ENCODE measurements at regions not wholly inside any gene's neighbourhood (a gene's known extent, or its start where the extent isn't known, plus 50 kb on each side); places are given as distances from the start of the nearest gene placed in this dataset.

DNA sequence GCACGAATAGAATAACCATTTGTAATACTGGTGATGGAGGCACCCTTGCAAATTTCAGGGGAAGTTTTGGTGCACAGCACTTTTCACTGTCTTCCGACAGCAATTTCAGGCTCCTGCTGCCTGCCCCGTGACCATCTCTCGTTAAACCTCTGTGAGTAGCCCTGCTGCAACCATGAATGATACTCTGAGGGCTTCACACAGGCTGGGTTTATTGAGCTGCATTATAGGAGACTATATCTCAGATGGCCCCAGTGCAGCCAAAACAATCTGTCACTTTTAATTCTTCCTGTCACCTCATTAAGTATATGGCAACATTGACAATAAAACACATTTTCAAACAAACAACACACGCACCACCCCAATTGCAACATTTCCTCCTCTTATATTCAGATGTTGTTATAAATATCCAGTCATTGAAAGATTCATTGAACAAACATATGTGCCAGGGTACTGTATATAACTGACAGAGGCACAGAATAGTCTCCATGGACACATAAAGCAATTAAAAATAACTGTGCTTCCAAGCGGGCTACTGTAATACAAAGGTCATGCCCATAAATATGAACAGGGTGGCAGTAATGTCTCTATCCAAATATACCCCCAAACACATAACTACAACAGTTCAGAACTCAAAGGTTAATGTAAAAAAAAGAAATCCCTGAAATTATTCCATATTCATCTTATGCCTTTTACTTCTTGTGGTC, 477.0 kb downstream of the GBA3 start:
- no peak for DNase-seq (ENCODE audit: low read depth in 2 of 2)

DNA sequence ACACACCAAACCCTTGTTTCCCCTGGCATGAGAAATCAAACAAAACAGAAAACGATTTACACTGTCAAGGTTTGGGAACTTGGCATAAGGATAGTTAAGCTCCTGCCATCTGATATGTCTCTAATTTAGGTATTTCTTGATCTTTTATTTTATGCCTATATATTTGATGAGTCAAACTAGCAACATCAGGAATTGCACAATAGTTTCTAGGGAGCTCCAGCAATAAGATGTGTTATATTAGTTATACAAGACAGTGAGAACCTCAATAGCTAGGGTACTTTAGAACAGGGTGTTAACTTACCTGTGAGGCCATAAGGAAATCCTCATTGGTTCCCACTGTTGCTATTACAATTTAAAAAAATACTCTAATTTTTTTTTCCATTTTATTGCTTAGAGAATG, 474.2 kb downstream of the GBA3 start:
- DNase-seq (ENCODE audit: low read depth in 2 of 2) = no peak

DNA sequence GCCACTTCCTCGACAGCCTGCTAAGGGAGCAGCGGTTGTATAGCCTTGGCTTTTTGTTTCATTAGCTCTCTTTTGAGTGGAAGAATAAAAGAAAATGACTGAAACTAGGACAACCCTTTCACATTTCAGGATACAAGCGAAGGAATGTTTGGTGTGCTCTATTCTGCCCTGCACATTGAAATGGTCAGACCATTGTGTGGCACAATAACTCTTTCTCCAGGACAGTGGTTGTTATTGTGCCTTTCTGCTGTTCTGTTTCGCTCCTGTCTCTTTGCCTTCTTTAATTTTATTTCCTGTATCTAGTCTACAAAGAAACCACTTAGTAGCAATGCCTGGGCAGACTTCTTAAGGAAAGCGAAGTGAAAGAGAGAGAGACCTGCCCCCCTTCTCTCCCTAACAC, 473.7 kb downstream of the GBA3 start:
- DNase-seq (ENCODE audit: low read depth in 2 of 2) = no peak

DNA sequence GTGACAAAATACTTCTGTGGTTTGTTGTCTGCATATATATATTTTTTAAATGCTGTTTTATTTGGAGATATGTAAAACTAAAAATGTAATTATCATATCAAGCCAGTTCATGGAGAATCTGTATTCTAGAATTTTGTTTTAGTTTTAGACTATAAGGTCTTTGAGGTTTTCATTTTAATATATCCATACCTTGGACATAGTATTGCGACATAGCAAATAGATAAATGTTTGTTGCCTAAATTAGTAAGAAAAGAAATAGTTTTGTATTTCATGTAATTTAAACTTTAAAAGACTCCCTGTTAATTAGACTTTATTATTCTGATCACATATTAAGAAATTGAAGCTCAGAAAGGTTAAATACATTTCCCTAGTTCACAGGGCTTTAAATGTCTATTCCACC, 472.9 kb downstream of the GBA3 start:
- no peak for DNase-seq (ENCODE audit: low read depth in 2 of 2)

DNA sequence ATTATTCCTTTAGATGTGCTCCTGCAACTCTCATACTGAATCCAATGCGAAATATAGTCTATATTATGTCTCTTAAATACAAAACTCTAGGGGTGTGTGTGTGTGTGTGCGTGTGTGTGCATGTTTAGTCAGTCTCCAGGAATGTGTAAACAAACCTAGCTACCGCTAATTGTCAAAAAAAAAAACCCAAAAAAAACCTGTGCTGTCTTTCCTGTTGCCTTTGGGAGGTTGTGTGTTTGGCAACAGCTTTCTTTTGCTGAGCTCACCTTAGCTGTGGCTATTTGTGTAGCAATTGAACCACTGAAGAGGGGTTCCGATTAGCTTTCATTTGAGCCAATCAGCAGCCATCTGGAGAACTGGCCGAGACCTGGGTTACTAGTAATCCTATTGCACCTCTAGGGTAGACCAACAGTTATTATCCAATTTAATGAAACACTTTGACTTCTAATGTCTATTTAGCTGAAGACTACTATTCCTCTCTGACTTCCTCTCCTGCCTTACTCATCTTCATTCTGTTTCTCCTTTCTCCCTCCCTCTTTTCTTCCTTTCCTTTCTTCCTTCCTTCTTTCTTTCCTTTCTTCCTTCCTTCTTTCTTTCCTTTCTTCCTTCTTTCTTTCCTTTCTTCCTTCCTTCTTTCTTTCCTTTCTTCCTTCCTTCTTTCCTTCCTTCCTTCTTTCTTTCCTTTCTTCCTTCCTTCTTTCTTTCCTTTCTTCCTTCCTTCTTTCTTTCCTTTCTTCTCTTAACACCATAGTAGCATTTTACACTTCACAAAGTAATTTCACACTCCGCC, 471.1 kb downstream of the GBA3 start:
- no peak for DNase-seq (ENCODE audit: low read depth in 2 of 2)

GRCh38 chr4:23162275-23162674, 469.5 kb downstream of the GBA3 start:
- DNase-seq (ENCODE audit: low read depth in 2 of 2) = no peak

GRCh38 chr4:23161787-23162186, 469.1 kb downstream of the GBA3 start:
- no peak for DNase-seq (ENCODE audit: low read depth in 2 of 2)

DNA sequence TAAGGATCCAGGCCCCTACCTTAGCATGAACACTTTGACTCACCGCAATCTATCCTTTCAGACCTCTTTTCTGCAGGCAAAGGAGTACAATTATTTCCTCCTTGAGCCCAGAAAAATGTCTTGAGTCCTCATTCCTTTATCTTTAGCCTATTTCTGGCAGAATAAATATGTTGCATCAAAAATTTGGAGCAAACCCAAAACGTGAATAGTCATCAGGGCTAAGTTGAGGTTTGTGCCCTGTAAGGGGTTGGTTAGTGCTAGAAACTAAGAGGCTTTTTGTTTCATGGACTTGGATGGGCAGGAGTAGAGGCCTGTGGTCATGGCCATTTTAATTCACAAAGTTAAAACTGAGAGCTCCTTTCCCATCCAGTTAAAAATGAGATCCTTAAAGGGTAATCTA, 460.3 kb downstream of the GBA3 start:
- DNase-seq (ENCODE audit: low read depth in 2 of 2) = no peak

DNA sequence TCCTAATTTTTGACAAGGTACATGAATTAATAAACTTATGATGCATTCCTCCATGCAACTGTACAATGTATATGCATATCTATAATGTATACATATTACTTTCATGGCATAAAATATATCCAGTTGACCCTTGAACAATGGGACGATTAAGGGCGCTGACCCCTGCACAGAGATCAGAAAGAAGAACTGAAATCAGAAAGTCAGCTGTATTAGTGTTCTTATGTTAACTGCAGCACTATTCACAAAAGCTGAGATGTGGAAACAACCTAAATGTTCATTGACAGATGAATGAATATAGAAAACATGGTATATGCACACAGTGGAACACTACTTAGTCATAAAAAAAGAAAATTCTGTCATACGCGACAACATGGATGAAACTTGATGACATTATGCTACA, 457.1 kb downstream of the GBA3 start:
- DNase-seq (ENCODE audit: low read depth in 2 of 2) = no peak

- no peak for DNase-seq (ENCODE audit: low read depth in 2 of 2)
These were observed 452.0 kb downstream of the GBA3 start for GRCh38 chr4:23144707-23145106.

- DNase-seq (ENCODE audit: low read depth in 2 of 2) = no peak
These were observed 443.3 kb downstream of the GBA3 start for GRCh38 chr4:23135792-23136645.

- DNase-seq (ENCODE audit: low read depth in 2 of 2) = no peak
These were observed 441.6 kb downstream of the GBA3 start for GRCh38 chr4:23134331-23134730.

GRCh38 chr4:23130845-23131244, 438.1 kb downstream of the GBA3 start:
- no peak for DNase-seq (ENCODE audit: low read depth in 2 of 2)

DNA sequence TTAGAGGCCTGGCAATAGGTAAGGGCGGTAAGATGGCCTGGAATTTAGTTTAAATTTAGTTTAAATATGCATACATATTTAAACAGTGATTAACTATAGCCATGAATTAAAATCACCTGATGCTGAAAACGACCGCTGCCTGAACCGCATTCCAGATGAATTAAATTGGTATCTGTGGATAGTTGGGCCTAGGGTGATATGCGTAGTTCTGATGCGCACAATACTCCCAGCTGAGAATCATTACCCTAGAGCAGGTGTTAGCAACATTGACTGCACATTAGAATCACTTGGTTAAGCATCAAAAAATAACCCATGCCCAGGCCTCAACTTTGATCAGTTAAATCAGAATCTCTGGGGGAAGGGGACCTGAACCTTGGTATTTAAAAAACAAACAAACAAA, 432.4 kb downstream of the GBA3 start:
- no peak for DNase-seq (ENCODE audit: low read depth in 2 of 2)

DNA sequence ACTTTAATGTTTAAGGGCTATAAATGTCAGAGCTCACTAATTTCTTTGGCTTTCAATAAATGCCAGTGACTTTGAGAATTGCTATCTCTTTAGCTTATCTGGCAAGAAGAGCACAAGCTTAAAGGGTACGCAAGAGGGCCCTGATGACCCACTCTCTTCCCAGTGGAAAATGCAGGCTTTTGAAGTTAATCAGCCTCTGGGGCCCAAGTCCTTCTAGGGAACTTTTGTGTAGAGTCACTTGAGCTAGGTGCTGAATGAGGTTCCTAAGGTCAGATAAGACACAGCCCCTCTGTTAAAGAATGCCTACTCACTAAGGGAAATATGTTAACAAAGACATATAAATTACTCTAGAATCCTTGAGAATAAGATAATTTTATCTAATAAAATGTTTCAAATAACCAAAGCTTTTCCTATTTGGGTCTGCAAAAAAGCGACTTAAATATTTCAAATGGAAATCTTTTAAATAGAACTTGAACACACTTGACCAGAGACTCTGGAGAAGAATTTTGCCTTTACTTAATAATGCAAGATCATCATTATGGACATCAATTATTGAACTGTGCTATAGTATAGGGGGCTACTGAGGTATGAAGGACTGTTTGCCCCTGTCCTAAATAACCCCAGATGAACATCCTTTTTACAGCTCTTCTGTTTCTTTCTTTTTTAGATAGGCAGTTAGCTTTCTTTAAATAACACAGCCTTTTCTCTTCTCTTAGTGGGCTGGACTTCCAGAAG, 430.1 kb downstream of the GBA3 start:
- no peak for DNase-seq (ENCODE audit: low read depth in 2 of 2)

DNA sequence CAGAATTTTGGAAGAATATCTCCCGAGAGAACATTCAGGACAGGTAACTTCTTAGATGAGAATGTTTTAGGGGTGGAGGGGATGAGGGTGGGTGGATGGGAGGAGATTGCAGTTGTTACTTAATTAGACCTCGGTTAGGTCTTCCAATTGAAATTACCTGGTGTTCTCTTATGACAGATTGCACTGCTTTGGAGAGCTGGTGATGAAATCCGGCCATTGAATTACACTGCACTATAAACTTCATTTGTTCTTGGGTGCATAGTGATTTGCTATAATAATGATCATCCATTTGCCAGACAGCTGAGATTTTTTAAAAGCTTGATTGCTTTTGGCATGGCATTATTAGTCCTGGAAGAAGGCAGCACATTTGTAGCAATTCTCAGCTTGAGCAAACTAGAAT, 427.6 kb downstream of the GBA3 start:
- no peak for DNase-seq (ENCODE audit: low read depth in 2 of 2)

DNA sequence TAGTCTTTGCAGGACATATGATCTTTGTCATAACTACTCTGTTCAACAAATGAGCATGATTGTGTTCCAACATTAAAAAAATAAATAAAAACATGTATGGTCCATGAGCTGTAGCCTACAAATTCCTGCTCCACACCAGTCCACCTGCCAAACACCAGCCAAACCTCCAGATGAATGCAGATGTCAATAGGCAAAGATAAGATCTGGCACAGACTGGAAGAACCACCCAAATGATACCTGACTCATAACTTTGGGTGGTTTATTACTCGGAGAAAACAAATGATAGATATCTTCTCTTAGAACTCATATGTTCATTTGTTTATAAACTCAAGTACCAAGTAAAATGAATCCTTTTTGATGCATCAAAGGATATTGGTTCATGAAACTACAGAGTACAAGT, 425.1 kb downstream of the GBA3 start:
- no peak for DNase-seq (ENCODE audit: low read depth in 2 of 2)

DNA sequence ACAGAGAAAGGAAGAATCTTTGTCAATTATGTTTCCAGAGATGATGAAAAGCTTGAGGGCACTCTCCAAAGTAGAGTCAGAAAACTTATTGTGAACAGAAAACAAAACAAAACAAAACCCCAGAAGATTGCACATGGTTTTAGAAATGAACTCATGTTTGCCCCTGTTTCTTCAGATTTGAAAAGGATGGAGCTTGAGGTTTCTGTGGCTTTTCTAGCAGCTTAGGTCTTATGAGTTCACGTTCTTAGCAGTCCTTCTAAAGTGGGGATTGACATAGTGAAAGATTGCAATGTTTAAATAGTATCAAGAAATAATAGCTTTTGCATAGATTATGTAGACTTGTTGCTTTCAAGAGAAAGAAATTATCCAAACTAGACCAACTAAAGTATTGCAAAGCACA, 421.8 kb downstream of the GBA3 start:
- DNase-seq (ENCODE audit: low read depth in 2 of 2) = no peak

- no peak for DNase-seq (ENCODE audit: low read depth in 2 of 2)
These were observed 420.4 kb downstream of the GBA3 start for GRCh38 chr4:23113104-23113503.

GRCh38 chr4:23106516-23106915, 413.8 kb downstream of the GBA3 start:
- DNase-seq (ENCODE audit: low read depth in 2 of 2) = no peak

GRCh38 chr4:23105759-23106370, 413.1 kb downstream of the GBA3 start:
- DNase-seq (ENCODE audit: low read depth in 2 of 2) = no peak

Measured in activated CD8-positive, alpha-beta memory T cell treated with anti-CD3 and anti-CD28 coated beads for 4 hours (primary cell).